GM12874 (cell line): ENCODE measurements at regions not wholly inside any gene's neighbourhood (a gene's known extent, or its start where the extent isn't known, plus 50 kb on each side); places are given as distances from the start of the nearest gene placed in this dataset.

Experiments used
- TF ChIP-seq, protein P1 (sequence below): IDR thresholded peaks from 2 replicates; pipeline ENCODE4 v1.5.1; 2011; ENCODE audit warnings: low read depth, mild to moderate bottlenecking, control low read depth, low read length, moderate library complexity; ENCODE audit not compliant: insufficient read depth

DNA sequence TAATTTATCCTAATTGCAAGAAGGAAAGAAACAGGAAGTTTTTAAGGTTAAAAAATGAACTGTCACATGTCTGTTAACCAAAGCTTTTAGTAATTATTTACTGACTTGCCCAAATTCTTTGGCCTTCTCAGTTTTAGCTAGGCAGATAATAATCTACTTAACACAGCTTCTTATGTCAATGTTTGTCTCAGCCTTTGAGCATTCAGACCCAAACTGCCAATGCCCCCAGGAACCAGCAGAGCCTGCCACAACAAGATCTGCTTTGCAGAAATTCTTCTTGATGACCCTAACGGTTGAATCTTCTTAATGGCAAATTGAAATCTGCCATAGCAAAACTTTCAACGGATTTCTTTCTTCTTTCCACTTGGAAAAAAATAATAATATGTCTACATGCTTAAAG is 792.4 kb upstream of the ADGRL2 start:
- TF ChIP-seq, protein P1, sequence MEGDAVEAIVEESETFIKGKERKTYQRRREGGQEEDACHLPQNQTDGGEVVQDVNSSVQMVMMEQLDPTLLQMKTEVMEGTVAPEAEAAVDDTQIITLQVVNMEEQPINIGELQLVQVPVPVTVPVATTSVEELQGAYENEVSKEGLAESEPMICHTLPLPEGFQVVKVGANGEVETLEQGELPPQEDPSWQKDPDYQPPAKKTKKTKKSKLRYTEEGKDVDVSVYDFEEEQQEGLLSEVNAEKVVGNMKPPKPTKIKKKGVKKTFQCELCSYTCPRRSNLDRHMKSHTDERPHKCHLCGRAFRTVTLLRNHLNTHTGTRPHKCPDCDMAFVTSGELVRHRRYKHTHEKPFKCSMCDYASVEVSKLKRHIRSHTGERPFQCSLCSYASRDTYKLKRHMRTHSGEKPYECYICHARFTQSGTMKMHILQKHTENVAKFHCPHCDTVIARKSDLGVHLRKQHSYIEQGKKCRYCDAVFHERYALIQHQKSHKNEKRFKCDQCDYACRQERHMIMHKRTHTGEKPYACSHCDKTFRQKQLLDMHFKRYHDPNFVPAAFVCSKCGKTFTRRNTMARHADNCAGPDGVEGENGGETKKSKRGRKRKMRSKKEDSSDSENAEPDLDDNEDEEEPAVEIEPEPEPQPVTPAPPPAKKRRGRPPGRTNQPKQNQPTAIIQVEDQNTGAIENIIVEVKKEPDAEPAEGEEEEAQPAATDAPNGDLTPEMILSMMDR, result no peak

DNA sequence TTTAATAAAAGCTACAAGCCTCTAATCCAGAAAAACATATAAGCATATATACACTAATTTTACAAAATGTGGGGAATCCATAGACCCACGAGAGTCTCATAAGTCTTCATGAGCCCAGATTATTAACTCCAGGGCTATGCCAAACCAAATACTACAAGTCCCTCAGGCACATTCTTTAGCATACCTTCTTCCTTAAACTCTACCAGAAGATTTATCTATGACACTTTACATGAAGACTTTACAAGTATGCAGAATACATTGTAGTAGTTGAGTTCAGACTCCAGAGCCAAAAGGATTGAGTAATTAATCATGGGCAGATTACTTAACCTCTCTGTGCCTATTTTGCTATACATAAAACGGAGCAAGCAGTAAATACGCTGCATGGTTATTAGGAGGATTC is 793.7 kb upstream of the ADGRL2 start:
- TF ChIP-seq, protein P1, result no peak

DNA sequence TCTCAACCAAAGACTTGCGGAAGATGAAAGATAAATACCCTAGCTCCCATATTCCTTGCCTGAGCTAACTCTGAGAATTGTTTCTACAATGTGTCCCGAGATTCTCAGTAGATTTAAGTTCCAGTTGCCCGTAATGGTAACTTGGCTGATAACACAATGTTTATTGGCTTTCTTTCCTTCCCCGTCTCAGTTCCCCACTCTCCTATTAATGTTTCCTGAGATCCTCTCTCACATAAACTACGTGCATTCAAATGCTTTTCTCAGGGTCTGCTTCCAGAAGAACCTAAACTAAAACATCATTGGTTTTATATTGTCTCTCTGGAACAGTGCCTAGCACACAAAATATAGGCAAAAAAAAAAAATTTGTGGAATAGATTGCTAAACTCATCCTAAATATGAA is 794.2 kb upstream of the ADGRL2 start:
- TF ChIP-seq, protein P1, result no peak

- TF ChIP-seq, protein P1, result no peak
These were observed 796.7 kb upstream of the ADGRL2 start for GRCh38 chr1:81004011-81004410.

DNA sequence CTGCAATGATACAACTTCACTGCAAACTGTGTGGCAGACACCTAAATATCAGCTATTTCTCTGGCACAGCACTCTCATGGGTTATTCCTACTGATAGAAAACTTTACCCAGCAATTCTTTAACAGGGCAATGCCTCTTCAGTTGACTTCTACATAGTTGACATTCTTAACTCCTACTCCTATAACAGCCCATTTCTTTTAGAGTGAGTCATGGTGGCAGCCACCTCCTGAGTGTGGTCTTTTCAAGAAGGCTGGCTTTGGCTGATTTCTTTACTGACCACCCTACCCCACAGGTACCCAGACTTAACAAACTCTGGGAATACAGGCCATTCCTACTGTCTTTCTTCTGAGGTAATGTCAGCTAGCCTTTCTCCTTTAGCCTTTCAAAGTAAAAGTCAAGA is 805.8 kb upstream of the ADGRL2 start:
- TF ChIP-seq, protein P1, result no peak

DNA sequence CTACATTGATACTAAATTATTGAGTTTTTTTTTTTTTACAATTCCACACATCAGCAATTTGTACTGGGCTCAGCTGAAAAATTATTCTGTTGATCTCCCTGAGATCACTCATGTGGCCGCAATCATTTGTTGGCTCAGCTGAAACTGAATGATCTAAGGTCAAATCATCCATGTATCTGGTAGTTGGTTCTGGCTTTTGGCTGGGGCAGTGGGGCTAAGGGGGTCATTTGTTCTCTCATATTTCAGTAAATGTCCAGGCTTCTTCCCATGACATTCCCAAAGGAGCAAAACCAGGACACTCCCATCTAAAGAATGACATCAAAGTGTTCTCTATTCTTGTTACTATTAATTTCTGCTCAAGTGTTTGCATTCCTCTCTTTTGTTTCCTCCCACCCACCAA is 806.7 kb upstream of the ADGRL2 start:
- TF ChIP-seq, protein P1, result no peak

- TF ChIP-seq, protein P1, result no peak
These were observed 807.4 kb upstream of the ADGRL2 start for GRCh38 chr1:80993154-80993980.
